Kidney (tissue), 13 donors: ENCODE measurements at regions not wholly inside any gene's neighbourhood (a gene's known extent, or its start where the extent isn't known, plus 50 kb on each side); places are given as distances from the start of the nearest gene placed in this dataset.

Experiments
- DNase-seq, 5 donors: peaks; one replicate each; pipeline ENCODE4 v3.0.0-alpha.2; 2013 to 2020
- FAIRE-seq: peaks from 2 replicates; lab custom pipeline; 2012; peaks lifted over from hg19 to GRCh38; lab: Jason Lieb, UNC
- H3K27ac ChIP-seq, 2 donors: one replicate each; pipeline ENCODE4 v1.7.0; 2013; ENCODE audit warnings: low read depth in 2 of 2, low read length in 2 of 2, inconsistent platforms in 1 of 2
- H3K27me3 ChIP-seq: one replicate; pipeline ENCODE4 v1.7.1; 2013; ENCODE audit warnings: low read length, inconsistent platforms; ENCODE audit not compliant: control insufficient read depth, insufficient read depth
- H3K36me3 ChIP-seq, 3 donors: one replicate each; pipeline versions ENCODE4 v1.7.0 to v1.7.1; 2013; ENCODE audit warnings: low read length in 3 of 3, control low read depth in 1 of 3, inconsistent platforms in 1 of 3; ENCODE audit not compliant: insufficient read depth in 3 of 3, control insufficient read depth in 2 of 3
- H3K4me1 ChIP-seq, 3 donors: one replicate each; pipeline versions ENCODE4 v1.7.0 to v1.7.1; 2013; ENCODE audit warnings: low read length in 3 of 3, inconsistent platforms in 1 of 3, low read depth in 1 of 3; ENCODE audit not compliant: control insufficient read depth in 2 of 3, insufficient read depth in 2 of 3
- H3K4me3 ChIP-seq, 3 donors: one replicate each; pipeline versions ENCODE4 v1.7.0 to v1.8.1; 2013; ENCODE audit warnings: low read length in 3 of 3, control low read depth in 1 of 3, inconsistent platforms in 1 of 3
- H3K9ac ChIP-seq, 3 donors: one replicate each; pipeline versions ENCODE4 v1.7.0 to v1.7.1; 2013; ENCODE audit warnings: low read length in 3 of 3, control low read depth in 1 of 3, inconsistent platforms in 1 of 3
- H3K9me3 ChIP-seq, 3 donors: one replicate each; pipeline versions ENCODE4 v1.7.0 to v1.7.1; 2013; ENCODE audit warnings: low read length in 3 of 3, control low read depth in 1 of 3, inconsistent platforms in 1 of 3; ENCODE audit not compliant: control insufficient read depth in 2 of 3, insufficient read depth in 1 of 3
- CTCF ChIP-seq: IDR thresholded peaks from 3 replicates; pipeline ENCODE4 v1.5.1; 2012; ENCODE audit warnings: mild to moderate bottlenecking, moderate library complexity, borderline replicate concordance; ENCODE audit not compliant: insufficient read depth; ENCODE audit errors: extremely low read depth
- intact Hi-C: fragments of 100-400 bp; cut with DNase I; formaldehyde crosslinking; loops from one replicate; pipeline ENCODE4 v1.11.1; 2022
- donor health status: control.
- donor health status: control.
- donor health status: control.
- donor health status: control.
- donor health status: control.
- donor health status: DM: yes; HTN: yes; CAD: no.
- donor health status: Normal renal cell carcinoma (clear cell type).

- no peaks in the 10 kb centered on the region for H3K27me3 ChIP-seq
- no peak overlapping the region for H3K9ac ChIP-seq
- TF ChIP-seq CTCF: no peak
- no peak for DNase-seq
- no peaks in the 10 kb centered on the region for H3K9me3 ChIP-seq
- intact Hi-C loops: no loop called here
- FAIRE-seq: no peak
- no peak overlapping the region for H3K4me3 ChIP-seq
- no peaks in the 10 kb centered on the region for H3K36me3 ChIP-seq
- H3K27ac ChIP-seq: no peak overlapping the region
- H3K4me1 ChIP-seq: no peaks in the 10 kb centered on the region
Measured at GRCh38 chrX:38860106-38861013, 59.1 kb downstream of the MID1IP1 start.

- H3K36me3 ChIP-seq: no peaks in the 10 kb centered on the region
- H3K27ac ChIP-seq: no peak overlapping the region
- no peaks in the 10 kb centered on the region for H3K4me1 ChIP-seq
- H3K27me3 ChIP-seq: no peaks in the 10 kb centered on the region
- FAIRE-seq (no peak), DNase-seq (no peak)
- intact Hi-C loops: no loop called here
- no peaks in the 10 kb centered on the region for H3K9me3 ChIP-seq
- no peak overlapping the region for H3K4me3 ChIP-seq
- TF ChIP-seq CTCF: no peak
- H3K9ac ChIP-seq: no peak overlapping the region
Measured at GRCh38 chrX:38861489-38861888, 60.2 kb downstream of the MID1IP1 start.

GRCh38 chrX:38862100-38862499 lies 60.8 kb downstream of the MID1IP1 start:
- DNase-seq (no peak), FAIRE-seq (no peak)
- Histone ChIP-seq H3K4me1 (no peaks in the 10 kb centered on the region), H3K36me3 (no peaks in the 10 kb centered on the region), H3K9ac (no peak overlapping the region), H3K9me3 (no peaks in the 10 kb centered on the region), H3K27ac (no peak overlapping the region), H3K4me3 (no peak overlapping the region), H3K27me3 (no peaks in the 10 kb centered on the region)
- intact Hi-C loops: no loop called here
- TF ChIP-seq CTCF: no peak
